ENCODE measurements at regions not wholly inside any gene's neighbourhood (a gene's known extent, or its start where the extent isn't known, plus 50 kb on each side); places are given as distances from the start of the nearest gene placed in this dataset.

GRCh38 chr17:63039342-63039741 is 73.3 kb downstream of the TANC2 start:
- Histone ChIP-seq H3K9me3 (no peaks in the 10 kb centered on the region), H3K36me3 (no peaks in the 10 kb centered on the region), H3K4me1 (peaks cover 0 to 17% (median 12%) of the 10 kb centered on the region in 4 donors), H3K4me3 (peak overlapping the region in 1 of 4 donors; percentile 25), H3K27me3 (no peaks in the 10 kb centered on the region), H3K27ac (no peak overlapping the region)
- no peak for TF ChIP-seq POLR2AphosphoS5 (IDR thresholded peaks at IDR 0.05)
- no peak for TF ChIP-seq EP300 (IDR thresholded peaks at IDR 0.05)
- TF ChIP-seq, protein P1, sequence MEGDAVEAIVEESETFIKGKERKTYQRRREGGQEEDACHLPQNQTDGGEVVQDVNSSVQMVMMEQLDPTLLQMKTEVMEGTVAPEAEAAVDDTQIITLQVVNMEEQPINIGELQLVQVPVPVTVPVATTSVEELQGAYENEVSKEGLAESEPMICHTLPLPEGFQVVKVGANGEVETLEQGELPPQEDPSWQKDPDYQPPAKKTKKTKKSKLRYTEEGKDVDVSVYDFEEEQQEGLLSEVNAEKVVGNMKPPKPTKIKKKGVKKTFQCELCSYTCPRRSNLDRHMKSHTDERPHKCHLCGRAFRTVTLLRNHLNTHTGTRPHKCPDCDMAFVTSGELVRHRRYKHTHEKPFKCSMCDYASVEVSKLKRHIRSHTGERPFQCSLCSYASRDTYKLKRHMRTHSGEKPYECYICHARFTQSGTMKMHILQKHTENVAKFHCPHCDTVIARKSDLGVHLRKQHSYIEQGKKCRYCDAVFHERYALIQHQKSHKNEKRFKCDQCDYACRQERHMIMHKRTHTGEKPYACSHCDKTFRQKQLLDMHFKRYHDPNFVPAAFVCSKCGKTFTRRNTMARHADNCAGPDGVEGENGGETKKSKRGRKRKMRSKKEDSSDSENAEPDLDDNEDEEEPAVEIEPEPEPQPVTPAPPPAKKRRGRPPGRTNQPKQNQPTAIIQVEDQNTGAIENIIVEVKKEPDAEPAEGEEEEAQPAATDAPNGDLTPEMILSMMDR (IDR thresholded peaks at IDR 0.05), result no peak
- TF ChIP-seq POLR2A (IDR thresholded peaks at IDR 0.05), result no peak
- no peak for DNase-seq
- WGBS, 2 donors, result 46 to 74% methylated on average over 4 of the region's 4 CpGs
- intact Hi-C loops (cut with DNase I), result no loop called here

DNA sequence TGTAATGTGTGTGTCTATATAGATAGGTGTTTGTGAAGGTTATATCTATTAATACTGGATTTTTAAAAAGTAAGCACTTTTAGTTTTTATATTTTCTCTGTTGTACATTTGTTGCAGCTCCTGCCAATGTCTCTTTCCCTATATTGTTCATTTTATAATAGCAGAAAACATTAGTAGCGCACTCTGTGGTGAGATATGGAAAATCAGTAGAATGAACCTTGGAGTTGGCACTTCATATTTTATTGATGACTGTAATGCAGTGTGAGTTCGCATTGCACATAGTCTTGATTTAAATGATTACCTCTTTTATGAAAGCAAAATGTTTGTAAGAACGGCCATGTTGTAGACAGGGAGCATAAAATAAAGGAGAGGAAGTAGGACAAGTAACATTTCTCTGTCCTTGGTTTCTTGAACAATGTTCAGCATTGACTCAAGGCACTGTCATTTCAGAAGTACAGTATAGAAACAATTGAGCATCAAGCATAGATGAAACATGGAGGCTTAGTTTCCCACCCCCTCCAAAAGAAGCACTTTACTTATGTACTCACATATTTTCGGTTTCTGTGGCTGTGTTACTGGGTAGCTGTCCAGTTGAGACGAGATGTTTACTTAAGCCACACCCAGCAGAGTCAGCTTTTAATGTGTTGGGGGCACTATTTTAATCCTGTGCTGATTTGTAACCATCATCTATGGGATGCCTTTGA is 74.0 kb downstream of the TANC2 start:
- intact Hi-C loops (cut with DNase I), result no loop called here
- Histone ChIP-seq H3K27me3 (no peaks in the 10 kb centered on the region), H3K4me1 (peaks cover 0 to 17% (median 12%) of the 10 kb centered on the region in 4 donors), H3K9me3 (no peaks in the 10 kb centered on the region), H3K4me3 (no peak overlapping the region), H3K27ac (no peak overlapping the region), H3K36me3 (no peaks in the 10 kb centered on the region)
- DNase-seq, result no peak
- WGBS, 2 donors, result 33 to 59% methylated on average over 5 of the region's 5 CpGs
- TF ChIP-seq POLR2A (IDR thresholded peaks at IDR 0.05) (no peak), EP300 (IDR thresholded peaks at IDR 0.05) (no peak), POLR2AphosphoS5 (IDR thresholded peaks at IDR 0.05) (no peak)
- TF ChIP-seq, protein P1 (IDR thresholded peaks at IDR 0.05), result no peak

- intact Hi-C loops (cut with DNase I), result no loop called here
- TF ChIP-seq, protein P1 (IDR thresholded peaks at IDR 0.05), result no peak
- TF ChIP-seq POLR2AphosphoS5 (IDR thresholded peaks at IDR 0.05), result no peak
- TF ChIP-seq POLR2A (IDR thresholded peaks at IDR 0.05), result no peak
- TF ChIP-seq EP300 (IDR thresholded peaks at IDR 0.05), result no peak
Observed at GRCh38 chr17:63040816-63041215, 74.8 kb downstream of the TANC2 start.

DNA sequence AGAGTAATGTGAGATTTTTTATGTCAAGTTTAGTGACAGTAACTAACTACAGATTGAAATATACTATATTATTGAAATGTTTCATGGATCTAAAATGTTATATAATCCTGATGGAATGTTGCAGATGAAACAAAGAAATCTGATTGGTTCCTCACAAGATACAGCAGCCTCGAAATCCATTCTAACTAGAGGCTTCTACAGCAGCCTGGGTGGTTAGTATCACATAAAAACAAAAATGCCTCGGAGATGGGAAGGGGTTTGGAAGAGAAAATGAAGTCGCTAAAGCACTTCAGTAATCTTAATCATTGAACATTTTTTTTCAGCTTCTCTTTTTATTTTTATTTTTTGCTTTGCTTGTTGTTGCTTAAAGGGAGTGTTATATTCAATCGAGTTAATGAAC is 75.2 kb downstream of the TANC2 start:
- 64 to 75% methylated on average over 4 of the region's 4 CpGs for WGBS, 2 donors
- H3K4me3 ChIP-seq, result no peak overlapping the region
- no peak for DNase-seq
- H3K9me3 ChIP-seq, result no peaks in the 10 kb centered on the region
- H3K4me1 ChIP-seq, result peaks cover 0 to 17% (median 12%) of the 10 kb centered on the region in 4 donors
- no peak overlapping the region for H3K27ac ChIP-seq
- intact Hi-C loops (cut with DNase I), result no loop called here
- H3K36me3 ChIP-seq, result no peaks in the 10 kb centered on the region
- TF ChIP-seq POLR2AphosphoS5 (IDR thresholded peaks at IDR 0.05) (no peak), EP300 (IDR thresholded peaks at IDR 0.05) (no peak), POLR2A (IDR thresholded peaks at IDR 0.05) (no peak)
- TF ChIP-seq, protein P1 (IDR thresholded peaks at IDR 0.05), result no peak
- no peaks in the 10 kb centered on the region for H3K27me3 ChIP-seq

More at GRCh38 chr17:63040816-63041215, 74.8 kb downstream of the TANC2 start:
- no peak for DNase-seq
- H3K9me3 ChIP-seq, result no peaks in the 10 kb centered on the region
- no peaks in the 10 kb centered on the region for H3K27me3 ChIP-seq
- H3K4me1 ChIP-seq, result peaks cover 0 to 17% (median 12%) of the 10 kb centered on the region in 4 donors
- H3K4me3 ChIP-seq, result no peak overlapping the region
- H3K36me3 ChIP-seq, result no peaks in the 10 kb centered on the region
- no peak overlapping the region for H3K27ac ChIP-seq

GRCh38 chr17:63041722-63042121 is 75.7 kb downstream of the TANC2 start:
- H3K36me3 ChIP-seq, result no peaks in the 10 kb centered on the region
- H3K27ac ChIP-seq, result no peak overlapping the region
- TF ChIP-seq, protein P1 (IDR thresholded peaks at IDR 0.05), result no peak
- TF ChIP-seq POLR2A (IDR thresholded peaks at IDR 0.05) (no peak), EP300 (IDR thresholded peaks at IDR 0.05) (no peak), POLR2AphosphoS5 (IDR thresholded peaks at IDR 0.05) (no peak)
- H3K9me3 ChIP-seq, result no peaks in the 10 kb centered on the region
- WGBS, 2 donors, result 95 to 99% methylated on average over 2 of the region's 2 CpGs
- peaks cover 0 to 17% (median 12%) of the 10 kb centered on the region in 4 donors for H3K4me1 ChIP-seq
- no peaks in the 10 kb centered on the region for H3K27me3 ChIP-seq
- H3K4me3 ChIP-seq, result no peak overlapping the region
- intact Hi-C loops (cut with DNase I), result no loop called here
- no peak for DNase-seq
